Middle frontal gyrus (tissue), 1 donor: ENCODE measurements at regions not wholly inside any gene's neighbourhood (a gene's known extent, or its start where the extent isn't known, plus 50 kb on each side); places are given as distances from the start of the nearest gene placed in this dataset.

Experiments
- DNase-seq: peaks from one replicate; pipeline ENCODE4 v3.0.0-alpha.2; 2015; ENCODE audit warnings: low spot score; ENCODE audit errors: extremely low spot score

DNA sequence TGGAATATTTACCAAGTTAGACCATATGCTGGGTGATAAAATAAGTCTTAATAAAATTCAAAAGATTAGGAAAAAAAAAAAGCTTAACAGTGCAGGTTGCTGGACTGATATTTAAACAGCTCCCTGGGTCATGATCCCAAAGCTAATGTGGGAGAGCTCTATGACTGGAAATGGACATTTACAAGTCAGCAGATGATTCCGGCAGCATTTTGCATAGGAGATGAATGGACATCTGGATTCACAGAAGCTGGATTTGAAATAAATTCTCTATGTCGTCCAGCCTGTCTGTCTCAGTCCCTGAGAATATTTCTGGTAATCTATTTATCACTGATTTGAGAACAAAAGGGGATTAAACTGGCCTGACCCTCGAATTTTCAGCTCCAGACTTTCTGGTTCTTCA is 52.3 kb upstream of the KLHL25 start:
- DNase-seq = no peak

- no peak for DNase-seq
Measured at GRCh38 chr15:85849946-85850345, 55.2 kb upstream of the KLHL25 start.

GRCh38 chr15:85852969-85853368 is 58.2 kb upstream of the KLHL25 start:
- no peak for DNase-seq

DNA sequence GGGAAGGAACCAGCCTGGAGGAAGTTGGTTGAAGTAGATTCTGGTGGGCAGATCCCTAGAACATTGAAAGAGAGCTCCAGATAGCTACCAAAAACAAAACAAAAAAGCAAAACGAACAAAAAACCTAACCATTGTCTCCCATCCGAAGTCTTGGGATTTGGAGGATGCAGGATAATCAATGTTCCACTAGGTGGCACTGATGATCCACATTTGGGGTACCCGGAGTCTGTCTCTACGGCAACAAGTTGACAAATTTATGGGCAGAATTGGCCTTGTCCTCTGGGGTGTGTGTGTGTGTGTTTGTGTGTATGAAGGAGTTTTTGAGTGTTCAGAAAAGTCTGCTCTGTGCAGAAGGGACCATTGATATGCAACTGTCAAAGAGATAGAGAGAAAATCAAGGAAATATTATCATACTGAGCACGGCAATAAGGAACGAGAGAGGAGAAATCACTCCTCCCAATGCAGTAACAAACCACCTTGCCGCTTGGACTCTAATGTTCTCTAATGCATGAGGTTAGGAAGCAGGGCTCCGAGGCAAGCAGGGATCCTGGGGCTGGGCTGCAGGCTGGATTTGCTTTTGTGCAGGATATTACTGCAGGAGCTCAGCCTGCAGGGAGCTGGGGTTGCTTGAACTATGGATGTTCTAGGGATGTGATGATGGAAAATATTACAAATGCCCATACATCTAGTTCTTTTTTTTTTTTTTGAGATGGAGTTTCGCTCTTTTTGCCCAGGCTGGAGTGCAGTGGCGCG is 59.8 kb upstream of the KLHL25 start:
- peak; percentile 36 for DNase-seq

- peak; percentile 9 for DNase-seq
Measured at GRCh38 chr15:85858586-85859375, 64.1 kb upstream of the KLHL25 start.

DNA sequence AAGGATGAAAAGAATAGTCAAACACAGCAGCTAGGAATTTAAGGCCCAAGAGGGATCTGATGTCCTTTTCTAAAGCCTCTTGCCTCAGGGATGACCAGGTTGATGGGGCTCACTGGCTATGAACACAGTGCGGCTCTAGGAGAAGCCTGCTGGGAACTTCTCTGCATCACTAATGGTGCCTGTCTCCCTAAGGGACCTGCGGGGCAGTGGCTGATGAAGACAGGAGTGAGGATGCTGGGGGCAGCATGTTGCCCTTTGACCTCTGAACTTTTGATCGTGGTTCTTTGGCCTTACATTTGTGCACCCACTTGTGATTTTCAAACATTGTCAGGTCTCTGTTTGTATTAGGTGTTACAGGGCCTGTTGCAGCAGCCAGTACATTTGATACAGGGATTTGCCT is 64.9 kb upstream of the KLHL25 start:
- no peak for DNase-seq

GRCh38 chr15:85860394-85861161 is 65.9 kb upstream of the KLHL25 start:
- DNase-seq = no peak

DNA sequence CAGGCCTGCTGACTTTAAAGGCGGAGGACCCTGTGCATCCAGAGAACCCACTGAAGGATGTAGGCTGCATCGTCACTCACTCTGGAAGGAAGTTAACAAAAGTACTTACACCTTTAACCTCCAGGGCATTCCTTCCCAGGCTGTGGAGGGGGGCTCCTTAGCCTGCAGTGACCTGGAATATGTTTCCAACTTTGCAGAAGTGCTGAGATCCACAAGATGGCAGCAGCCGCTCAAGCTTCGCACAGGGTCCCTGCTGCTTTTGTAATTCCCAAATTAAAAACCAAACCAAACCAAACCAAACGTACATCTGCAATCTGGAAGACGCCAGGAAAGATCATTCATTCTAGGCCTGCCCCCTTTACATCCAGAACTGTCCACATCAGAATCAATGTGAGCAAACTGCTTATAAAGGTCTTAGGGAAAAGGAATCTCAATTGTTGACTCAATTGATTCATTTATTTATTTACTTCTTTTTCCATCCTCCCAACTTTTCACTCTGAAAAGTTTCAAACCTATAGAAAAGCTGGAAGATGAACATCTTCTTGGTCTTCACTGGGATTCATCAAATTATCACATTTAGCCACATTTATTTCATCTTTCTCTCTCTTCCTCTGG is 70.5 kb upstream of the KLHL25 start:
- DNase-seq = peak; percentile 10

GRCh38 chr15:85867250-85867649 is 72.5 kb upstream of the KLHL25 start:
- DNase-seq = no peak

DNA sequence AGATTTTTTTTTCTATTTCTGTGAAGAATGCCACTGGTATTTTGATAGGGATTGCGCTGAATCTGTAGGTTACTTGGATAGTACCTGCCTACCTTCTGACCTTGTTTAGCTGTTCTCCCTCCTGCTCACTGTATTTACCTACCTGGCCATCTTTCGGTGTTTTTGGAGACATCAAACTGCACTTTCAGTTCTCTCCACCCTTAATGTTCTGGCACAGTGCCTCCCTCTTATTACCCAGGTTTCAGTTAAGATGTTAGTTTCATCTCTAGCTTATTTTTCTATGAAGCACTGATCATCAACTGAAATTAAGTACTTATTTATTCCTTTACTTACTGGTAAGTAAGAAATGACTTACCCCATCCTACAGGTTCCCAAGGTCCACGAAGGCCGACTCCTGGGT is 74.4 kb upstream of the KLHL25 start:
- no peak for DNase-seq

- DNase-seq = no peak
Measured at GRCh38 chr15:85870216-85871014, 75.7 kb upstream of the KLHL25 start.

DNA sequence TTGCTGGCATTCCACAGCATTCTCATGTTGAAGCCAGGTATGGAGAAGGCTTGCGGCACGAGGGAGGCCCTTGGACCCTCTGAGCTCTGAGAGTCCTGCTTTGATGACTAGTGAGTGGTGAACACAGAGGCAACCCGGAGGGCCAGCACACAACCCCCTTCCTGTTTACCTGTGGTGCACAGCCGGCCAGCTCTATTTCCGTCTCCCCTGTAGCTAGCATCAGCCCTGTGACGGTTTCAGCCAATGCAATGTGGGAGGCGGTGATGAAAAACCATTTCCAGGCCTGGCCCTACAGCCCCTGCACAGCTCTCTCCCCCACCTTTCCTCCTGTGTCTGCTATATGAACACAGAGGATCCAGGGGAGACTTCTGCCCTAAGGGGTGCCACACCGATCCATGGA is 76.8 kb upstream of the KLHL25 start:
- no peak for DNase-seq

- no peak for DNase-seq
Measured at GRCh38 chr15:85872125-85872524, 77.4 kb upstream of the KLHL25 start.

- DNase-seq = no peak
Measured at GRCh38 chr15:85874236-85874635, 79.5 kb upstream of the KLHL25 start.

- no peak for DNase-seq
Measured at GRCh38 chr15:85875756-85876155, 81.0 kb upstream of the KLHL25 start.

- DNase-seq = no peak
Measured at GRCh38 chr15:85878828-85879225, 84.1 kb upstream of the KLHL25 start.

DNA sequence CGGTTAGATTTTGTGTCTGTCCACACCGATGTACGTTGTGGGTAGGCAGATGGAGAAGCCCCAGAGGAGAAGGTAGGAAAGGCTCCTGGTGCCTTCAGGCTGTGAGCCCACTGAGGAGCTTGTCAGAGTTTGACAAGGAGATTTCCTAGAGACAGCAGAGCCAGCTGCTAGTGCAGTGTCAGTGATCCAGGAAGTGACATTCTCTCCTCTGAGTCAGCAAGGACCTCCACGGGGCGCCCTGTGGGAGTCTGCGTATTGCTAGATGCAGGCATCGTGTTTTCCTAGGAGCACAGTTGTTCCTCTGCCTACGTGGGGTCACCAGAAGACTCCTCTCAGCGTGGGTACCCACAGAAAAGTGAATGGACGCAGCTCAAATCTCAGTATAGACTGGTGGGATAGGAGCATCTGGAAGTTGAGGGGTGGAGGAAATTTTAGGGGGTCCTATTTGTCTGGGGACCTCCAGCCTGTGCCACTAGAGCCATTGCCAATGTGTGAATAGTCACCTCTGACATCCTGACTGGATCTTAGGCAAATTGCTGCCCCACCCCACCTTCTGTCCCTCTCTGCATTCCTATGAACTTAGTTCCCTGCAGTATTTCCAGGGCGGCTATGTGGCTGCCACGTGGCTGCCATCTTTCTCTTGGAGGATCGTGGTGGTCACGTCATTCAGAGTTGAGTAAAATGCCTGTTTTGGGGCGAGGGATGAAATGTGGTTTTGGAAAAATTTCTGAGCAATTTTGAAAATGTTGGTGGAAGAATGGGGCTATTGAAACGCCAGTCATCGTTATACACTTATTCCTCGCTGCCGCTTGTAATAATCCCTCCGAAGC is 84.8 kb upstream of the KLHL25 start:
- DNase-seq = no peak

DNA sequence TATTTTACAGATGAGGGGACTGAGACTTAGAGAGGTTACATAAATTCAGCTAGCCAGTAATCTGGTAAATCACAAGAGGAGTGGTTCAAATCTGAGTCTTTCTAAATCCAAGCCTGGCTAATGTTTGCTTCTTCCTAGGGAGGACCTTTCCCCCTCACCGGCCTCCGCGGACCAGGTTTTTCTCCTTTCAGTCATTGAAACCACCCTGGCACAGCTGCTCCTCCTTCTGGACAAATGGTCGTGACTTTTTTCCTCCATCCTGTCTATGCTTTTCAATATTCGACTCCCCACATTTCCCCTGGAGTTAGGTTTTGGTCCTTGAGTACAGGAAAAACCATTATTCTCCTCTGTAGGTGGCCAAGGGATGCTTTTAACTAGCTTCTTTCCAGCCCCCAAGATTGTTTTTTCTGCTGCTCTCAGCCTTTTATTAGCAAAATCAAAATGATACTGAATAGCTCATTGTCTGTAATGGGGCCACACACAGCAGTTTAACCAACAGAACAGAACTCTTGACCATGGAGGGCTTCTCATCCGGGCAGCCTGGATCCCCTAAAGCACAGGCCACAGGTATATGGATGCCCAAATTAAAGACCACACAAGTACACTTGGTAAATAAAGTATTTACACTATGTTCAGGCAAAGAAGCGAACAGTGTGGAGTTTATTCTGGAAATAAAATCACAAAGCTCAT is 85.9 kb upstream of the KLHL25 start:
- DNase-seq = no peak

DNA sequence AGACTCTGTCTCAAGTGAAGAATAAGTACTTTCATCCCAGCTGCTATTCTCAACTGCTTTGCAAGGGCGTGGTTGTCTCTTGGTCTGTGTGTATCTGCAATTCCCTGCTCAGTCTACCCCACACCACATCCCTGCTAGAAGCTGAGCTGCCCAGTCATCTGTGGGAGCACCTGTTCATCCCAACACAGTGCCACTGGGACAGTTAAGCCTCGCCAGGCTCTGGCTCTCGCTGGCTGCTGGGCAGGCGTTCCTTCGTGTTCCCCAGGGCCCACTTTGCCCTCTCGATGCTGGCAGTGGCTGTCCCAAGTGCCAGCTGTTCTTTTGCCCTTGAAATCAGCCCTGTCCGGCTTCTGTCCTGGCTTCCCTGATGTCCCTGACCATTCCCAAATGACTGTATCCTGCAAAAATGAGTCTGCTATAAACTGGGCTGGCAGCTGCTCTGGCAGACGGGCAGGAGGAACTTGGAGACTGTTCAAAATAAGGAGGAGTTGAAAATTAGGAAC is 91.6 kb upstream of the KLHL25 start:
- no peak for DNase-seq
